HG03280 (cell line): ENCODE measurements at regions not wholly inside any gene's neighbourhood (a gene's known extent, or its start where the extent isn't known, plus 50 kb on each side); places are given as distances from the start of the nearest gene placed in this dataset.

ENCODE experiments used
- ATAC-seq: cut with Tn5 transposase; IDR thresholded peaks from one replicate; pipeline ENCODE4 v1.9.1; 2021; ENCODE audit warnings: mild to moderate bottlenecking, moderate library complexity; ENCODE audit not compliant: unreplicated experiment

DNA sequence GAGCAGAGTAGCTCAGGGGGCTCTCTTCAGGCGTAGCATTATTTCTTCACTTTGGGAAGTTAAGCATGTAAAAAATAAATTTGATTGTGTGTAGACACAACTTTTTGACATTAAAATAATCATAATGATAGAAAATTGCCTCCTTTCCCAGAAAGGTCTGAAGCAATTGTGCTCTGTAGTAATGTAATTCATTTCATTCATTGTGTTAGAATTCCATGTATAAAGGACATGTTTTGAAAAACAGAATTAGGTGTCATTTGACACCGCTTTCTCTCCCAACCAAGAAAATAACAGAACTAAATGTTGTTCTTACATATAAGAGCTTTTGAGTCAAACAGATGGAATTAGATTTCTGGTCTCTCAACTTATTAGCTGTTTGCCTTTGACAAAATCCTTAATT, 1064.2 kb upstream of the FAM98A start:
- no peak for ATAC-seq

DNA sequence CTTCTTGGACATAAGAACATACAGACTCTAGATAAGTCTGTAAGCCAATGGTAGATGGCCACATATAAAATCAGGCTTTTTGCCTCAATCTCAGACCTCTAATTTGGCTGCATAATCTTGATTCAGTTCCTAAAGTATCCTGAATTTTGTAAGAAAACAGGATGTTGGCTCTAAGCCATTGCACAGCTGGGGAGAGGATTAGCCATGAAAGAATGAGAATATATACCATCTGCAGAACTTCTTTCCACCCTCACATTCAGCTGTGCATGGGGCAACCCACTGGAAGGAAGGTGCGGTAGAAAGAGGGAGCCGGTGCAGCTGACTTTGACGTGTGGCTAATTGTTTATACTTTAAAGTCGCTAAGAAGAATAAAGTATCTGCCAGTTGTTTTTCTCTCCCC, 1061.6 kb upstream of the FAM98A start:
- ATAC-seq, result no peak

DNA sequence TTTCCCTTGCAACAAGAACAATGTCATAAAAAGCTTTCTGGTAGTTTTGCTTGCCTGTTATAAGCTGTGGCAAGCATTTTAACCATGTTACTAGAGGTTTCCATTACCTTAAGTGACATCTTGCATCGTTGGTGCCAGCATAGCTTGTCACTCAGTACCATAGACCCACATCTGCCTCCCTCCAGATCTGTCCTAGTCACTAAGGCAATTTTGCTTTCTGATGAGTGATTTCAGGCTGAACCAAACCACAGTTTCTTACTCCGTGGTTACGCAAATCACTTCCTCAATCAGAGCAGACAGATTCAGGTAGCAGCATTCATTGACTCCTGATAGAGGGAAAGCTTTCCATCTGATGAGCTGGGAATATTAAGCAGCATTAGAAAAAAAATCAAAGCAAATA, 1057.5 kb upstream of the FAM98A start:
- ATAC-seq, result no peak

DNA sequence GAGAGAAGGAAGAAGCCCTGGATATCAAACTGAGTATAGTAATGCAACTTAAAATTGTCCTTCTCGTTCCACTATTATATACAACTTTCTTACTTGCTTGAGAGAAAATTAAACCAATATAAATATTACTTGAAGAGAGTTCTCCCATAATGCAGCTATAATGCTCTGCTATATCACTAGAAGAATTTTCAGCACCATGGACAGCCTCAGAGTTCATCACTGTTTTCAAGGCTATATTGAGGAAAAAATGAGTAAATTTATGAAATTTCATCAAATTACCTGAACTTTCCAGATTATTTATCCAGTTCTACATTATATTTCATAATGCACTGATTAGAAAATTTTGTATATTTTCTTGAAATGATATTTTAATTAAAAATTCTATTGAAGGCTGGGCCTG, 1053.5 kb upstream of the FAM98A start:
- ATAC-seq, result no peak

DNA sequence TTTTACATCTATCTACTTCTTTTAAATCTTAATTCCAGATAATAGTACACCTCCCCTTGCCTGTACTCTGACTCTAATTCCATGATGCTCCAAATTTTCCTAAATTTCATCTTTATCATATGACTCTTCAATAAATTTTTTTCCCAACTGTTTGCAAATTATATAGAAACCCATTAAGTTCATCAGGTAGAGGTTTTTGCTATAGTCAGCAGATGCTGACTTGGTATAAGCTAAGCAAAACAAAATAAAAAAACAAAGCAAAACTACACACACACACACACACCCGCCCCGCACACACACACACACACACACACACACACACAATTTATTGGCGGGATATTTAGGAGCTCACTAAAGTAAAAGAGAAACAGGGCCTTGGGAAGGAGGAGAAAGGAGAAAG, 1047.8 kb upstream of the FAM98A start:
- no peak for ATAC-seq

DNA sequence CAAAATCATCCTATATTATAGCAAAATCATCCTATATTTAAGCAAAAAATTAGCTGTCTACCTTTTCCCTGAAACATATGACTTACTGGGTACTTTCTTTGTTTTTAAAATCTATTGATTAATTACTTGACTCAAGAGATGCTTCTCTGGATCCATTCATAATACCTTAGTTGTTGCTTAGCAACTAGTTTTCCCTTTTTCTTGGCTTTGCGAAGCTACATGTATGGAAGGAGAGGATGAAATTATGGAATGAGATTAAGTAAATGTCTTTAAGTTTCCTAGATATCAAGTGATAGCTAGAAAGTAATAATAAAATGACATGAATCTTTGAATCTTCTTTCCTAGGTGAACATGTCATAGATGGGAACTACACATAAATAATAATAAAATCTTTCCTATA, 1033.2 kb upstream of the FAM98A start:
- no peak for ATAC-seq

DNA sequence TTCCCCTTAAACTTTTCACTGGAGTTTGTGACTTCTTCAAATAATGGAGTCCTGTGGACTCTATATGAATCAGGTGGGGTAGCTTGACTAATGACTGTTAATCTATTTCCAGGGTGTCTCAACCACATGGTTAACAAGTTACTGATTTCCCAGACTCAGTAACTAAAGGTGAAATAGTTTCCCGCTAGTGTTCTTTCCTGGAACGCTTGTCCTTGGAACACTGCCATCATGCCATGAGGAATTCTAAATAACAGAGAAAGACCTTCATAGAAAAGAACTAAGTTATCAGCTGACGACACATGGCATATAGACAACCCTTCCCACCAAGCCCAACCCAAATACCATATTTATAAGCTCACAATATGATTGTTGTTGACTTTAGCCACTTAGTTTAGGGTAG, 1027.9 kb upstream of the FAM98A start:
- no peak for ATAC-seq

DNA sequence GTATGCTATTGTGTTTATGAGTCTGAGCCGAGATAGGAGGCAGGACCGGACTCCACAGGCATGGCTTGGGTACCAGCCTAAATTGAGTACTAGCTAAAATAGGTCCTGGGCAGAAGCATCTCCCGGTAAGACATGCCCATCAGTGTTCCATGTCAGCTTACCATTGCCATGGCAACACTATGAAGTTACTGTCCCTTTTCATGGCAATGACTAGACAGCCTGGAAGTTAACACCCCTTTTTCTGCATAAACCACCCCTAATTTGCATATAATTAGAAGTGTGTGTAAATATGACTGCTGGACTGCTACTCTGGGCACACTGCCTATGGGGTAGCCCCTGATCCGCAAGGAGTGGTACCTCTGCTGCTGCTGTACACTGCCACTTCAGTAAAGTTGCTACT, 1005.1 kb upstream of the FAM98A start:
- no peak for ATAC-seq

DNA sequence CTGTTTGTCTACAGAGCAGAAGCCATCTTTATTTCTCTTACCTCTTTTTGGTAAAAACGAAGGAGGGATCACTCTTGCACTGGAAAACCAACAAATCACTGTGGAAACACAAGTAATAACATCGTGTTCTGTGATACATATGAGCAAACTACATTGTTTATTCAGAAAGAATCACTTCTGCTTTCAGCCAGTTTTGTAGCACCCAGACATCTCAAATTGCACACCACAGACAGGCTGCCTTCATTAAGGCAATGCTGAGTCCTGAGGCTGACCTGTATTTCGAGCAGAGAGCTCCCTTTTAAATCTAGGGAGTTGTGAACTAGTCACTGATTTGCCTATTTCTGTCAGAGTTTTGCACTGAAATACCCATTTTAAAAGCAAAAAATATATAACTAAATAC, 1003.2 kb upstream of the FAM98A start:
- no peak for ATAC-seq

DNA sequence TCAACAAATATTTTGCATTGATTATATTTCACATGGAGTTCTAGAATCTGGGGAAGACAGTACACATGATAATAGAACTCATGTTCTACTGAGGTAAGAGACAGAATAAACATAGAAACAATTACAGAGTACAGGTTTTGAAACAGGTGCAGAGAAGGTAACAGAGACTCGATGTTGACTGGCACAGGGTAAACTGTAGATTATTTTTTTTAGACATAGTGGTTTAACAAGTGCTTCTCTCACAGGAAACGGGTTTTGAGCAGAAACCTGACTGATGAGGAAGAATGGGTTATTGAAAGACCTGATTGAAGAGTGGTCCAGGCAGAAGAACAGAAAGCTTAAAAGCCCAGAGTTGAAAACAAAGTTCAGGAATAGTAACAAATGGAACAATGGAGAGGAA, 1002.5 kb upstream of the FAM98A start:
- ATAC-seq, result no peak

DNA sequence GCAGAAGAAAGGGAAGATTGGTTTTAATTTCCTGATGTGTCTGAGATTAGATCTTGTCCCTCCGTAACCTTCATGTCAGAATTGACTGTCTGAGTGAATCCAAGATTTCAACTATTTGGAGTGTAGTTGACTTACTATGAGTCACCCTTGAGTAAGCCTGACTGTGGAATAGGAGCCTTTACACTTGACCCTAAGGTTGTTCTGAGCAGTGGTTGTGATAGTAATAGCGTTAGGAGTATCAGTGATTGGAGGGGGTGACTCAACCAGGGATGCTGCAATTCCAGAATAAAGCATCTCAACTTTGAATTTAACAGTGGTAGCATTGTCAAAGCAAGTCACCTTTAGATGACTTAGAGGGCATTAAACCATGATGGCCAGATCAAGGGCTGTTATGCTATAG, 979.5 kb upstream of the FAM98A start:
- ATAC-seq, result no peak

DNA sequence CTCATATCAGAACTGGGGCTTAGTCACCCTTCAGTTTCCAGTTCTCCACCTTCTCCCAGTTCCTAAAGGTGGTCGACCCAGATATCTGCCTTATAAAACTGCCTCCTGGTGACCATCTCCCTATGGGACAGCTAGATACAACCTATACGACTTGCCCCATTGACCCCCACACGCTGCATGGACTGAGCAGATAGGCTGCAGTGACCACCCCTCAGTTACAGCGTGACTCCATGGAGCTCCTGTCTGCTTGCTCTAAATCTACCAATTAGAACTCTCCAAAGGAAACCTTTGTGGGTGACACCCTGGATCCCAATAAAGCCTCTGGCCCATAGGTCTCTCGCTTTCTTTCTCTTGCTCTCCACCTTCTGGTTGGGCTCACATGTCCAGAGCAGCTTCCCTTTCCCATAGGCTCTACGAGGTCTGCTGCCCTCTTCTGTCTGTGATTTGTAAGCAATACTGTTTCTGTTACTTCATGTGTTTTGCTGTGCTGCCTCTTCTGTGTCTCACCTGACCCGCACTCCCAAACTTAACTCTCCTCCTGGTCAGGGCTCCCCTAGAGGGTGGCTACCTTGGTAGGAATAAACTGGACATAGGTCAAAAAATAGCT, 971.3 kb upstream of the FAM98A start:
- ATAC-seq, result no peak

DNA sequence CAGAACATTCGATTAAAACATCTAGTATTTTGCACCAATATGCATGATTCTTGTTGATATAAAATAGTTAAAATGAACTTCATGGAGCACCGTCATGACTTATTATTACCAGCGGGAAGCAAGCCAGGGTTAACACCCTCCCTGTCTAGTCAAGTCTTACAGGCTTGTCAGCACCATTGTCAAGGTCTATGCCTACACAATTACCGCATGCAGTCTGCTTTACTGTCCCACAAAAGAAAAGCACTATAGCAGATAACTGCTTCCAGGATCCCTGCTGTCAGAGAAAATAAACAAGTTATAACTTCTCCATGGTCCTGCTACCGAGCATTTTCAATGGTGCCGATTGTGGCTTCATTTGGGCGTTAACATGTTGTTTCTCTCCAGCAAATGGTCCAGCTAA, 968.0 kb upstream of the FAM98A start:
- no peak for ATAC-seq

DNA sequence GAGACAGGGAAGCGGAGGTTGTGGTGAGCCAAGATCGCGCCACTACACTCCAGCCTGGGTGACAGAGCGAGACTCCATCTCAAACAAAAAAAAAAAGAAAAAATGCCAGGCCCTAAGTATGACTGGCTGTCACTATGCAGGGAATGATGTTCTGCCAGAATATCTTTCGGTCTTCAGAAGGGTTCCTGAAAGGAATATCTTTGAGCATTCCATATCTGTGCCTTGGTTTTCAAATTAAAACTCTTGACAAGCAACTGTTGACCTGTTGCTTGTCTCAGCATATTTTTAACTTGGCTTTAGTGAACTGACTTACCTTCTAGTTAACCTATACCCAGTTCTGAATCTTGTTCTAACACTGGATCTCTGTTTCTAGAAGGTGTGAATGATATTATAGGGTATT, 953.2 kb upstream of the FAM98A start:
- ATAC-seq, result no peak

DNA sequence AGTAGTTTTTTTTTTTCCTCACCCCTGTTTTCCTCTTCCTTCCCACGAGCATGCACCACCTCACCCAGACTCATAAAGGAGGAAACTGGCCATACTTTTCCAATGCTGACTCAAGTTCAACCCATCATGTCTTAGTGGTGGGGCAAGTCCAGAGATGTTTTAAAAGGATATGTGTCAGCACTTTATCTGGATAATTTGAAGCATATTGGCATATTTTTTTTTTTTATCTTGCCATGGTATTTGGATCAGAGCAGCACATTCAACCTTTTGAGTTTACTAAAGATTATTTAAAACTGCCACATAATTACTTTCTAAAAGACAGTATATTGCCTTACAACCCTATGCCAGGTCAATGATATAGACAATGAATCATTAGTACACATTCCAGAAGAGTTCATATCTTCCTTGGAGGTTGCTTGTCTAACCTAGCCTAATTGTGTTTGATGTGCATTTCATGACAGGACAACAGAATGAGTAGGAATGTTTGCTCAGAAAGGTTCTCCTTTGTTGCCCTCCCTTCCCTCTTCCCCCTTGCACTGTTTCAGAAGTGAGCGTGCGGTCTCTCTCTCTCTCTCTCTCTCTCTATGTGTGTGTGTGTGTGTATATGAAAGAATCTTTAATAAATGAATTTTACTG, 950.7 kb upstream of the FAM98A start:
- no peak for ATAC-seq

DNA sequence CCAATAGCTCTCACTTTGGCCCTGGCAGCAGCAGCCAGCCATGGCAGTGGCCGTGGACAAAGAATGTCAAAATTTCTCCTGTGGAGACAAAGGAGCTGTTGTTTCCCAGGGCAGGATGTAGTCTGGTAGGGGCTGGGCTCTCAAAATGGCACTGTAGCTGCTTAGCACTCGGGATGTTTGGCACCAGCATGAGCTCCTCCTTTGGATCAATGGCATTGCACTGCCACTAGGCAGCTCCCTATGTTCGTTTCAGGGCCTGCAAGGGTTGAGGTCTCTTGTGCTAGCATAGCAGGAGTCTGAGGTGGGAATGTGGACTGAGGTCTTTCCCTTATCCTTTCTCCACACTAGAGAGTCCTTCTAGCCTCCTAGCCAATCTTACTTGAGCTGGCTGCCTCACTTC, 948.8 kb upstream of the FAM98A start:
- no peak for ATAC-seq

DNA sequence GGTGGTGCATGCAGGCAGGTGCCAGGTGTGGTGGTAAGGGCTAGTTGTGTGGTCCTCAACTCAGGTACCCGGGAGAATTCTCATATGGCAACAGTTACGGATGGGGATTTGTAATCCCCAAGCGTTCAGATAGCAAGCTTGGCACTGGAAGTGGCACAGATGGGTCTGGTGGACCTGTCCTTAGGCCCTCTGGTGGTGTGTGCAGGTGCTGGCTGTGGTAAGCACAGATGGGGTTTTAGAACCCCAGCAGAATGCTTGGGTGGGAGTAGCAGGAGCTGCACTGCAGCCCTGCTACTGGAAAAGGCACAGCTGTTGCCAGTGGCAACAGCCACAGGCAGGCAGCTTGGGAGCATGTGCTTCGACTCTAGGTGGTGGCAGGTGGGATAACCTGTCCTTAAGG, 948.2 kb upstream of the FAM98A start:
- ATAC-seq, result no peak

DNA sequence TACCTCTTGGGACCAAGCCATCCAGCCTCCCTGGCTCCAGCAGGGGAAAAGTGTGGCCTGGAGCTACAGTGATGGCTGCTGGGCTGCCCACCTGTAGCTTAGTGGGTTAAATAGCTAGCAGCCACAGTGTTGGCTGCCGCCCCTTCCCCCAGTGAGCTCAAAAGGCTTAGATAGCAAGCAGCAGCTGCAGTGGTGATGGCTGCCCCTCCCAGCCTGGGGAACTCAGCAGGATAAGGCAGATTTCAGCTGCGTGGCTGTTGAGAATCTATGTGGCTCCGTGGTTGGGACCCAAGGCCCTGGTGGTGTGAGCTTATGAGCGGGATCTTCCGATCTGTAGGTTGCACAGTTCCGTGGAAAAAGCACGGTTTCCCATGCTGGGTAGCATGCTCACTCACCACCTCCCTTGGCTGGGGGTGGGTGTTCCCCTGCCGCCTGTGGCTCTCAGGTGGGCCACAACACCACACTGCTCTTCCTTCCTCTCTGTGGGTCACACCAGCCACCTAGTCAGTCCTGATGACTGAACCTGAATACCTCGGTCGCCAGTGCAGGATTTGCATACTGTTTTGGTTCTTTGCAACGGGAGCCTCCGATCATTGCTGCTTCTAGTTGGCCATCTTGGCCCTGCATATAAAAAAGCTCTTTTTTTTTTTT, 946.5 kb upstream of the FAM98A start:
- no peak for ATAC-seq

DNA sequence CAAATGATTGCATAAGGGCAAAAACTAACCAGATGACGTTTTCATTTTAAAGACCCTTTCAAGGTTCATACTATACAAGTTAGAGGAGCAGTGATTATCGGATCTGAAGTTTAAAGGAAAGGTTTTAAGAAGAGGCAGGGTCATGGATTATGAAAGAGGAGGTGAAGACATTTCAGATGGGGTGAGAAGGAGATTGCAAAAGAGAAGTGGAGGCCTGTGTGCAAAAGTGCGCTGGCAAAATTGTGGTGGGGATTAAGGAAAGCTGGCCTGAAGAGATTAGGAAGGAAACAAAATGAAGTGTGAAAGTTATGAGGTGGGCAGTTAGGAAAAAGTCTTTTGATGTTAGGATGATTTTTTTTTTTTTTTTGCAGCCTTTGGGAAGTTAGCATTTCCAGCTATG, 935.7 kb upstream of the FAM98A start:
- ATAC-seq, result no peak

DNA sequence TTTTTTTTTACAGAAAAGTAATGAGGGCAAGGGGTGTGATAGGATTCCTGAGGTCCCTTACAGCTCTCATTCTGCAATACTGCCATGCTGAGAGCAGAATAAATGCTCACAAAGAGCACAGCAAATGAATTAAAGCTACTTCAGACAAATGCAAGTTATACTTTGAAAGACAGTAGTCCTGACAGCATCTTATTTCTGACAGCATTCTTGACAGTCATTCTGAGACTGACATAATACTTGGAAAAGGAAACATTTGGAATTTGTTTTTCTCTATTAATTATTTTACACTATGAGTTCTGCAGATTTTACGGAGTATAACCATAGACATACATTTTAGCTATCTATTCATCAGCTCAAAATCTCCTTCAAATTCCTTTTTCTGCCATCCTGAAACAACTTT, 935.2 kb upstream of the FAM98A start:
- ATAC-seq, result no peak

DNA sequence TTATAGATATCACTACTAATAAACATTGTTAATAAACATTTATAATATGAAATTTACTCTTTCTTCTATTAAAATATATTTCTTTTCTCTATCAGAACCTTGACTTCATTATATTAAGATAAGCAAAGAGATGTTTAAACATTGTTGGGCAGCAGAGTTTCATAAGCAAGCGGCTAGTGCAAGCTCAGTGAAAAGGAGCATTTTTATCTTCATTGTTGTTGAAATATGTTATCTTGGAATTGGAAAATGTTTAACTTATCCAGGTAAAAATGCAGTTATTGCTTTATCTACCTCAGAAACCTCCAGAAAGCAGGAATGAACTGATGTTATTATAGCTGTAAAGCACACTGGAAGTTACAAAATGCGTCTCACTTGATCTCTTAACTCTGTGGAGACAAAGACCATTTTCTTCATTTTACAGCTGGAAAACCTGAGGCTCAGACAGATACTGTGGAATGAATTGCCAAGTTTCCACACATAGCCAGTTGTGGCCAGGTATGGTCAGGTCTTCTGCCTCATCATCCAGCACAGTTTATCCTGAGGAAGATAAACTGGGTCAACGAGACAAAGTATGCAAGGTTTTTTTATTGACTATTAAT, 934.6 kb upstream of the FAM98A start:
- ATAC-seq, result no peak

DNA sequence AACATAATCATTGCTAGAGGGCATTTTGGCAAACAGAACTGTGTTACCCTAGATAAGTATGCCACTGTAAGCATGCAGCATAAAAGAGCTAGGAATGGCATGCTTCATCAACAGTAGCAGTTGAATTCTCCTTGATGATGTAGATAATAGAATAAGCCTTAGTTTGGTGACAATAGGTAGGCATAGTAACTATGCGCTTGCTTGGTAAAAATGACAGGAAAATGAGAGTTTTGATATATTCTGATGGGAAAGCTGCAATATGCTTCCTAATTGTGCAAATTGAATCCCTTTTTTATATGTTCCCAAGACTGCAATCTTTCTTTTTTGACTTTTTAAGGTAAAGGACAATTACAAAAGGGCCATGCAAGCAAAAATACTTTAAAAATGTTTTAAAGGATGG, 930.9 kb upstream of the FAM98A start:
- no peak for ATAC-seq
